ENCODE measurements at regions not wholly inside any gene's neighbourhood (a gene's known extent, or its start where the extent isn't known, plus 50 kb on each side); places are given as distances from the start of the nearest gene placed in this dataset.

- TF ChIP-seq PPARA (CRISPR knock-in tag; IDR thresholded peaks at IDR 0.05; ENCODE audit: borderline replicate concordance) (no peak), CSDC2 (CRISPR knock-in tag; IDR thresholded peaks at IDR 0.05) (no peak), ZFP3 (CRISPR knock-in tag; IDR thresholded peaks at IDR 0.05) (no peak), TCF4 (CRISPR knock-in tag; IDR thresholded peaks at IDR 0.05; ENCODE audit: borderline replicate concordance) (no peak), RARB (CRISPR knock-in tag; IDR thresholded peaks at IDR 0.05) (no peak), CREB5 (CRISPR knock-in tag; IDR thresholded peaks at IDR 0.05; ENCODE audit: low read depth) (no peak), TSHZ2 (CRISPR knock-in tag; IDR thresholded peaks at IDR 0.05) (no peak), PATZ1 (CRISPR knock-in tag; IDR thresholded peaks at IDR 0.05; ENCODE audit: borderline replicate concordance) (no peak), BACH2 (CRISPR knock-in tag; IDR thresholded peaks at IDR 0.05; ENCODE audit: borderline replicate concordance) (no peak), ZNF565 (CRISPR knock-in tag; conservative IDR thresholded peaks at IDR 0.05; ENCODE audit: low read depth) (no peak), ARNTL (CRISPR knock-in tag; IDR thresholded peaks at IDR 0.05; ENCODE audit: borderline replicate concordance, low read depth) (no peak), OSR1 (CRISPR knock-in tag; IDR thresholded peaks at IDR 0.05) (no peak), ESRRG (CRISPR knock-in tag; IDR thresholded peaks at IDR 0.05) (no peak), ZC3H10 (CRISPR knock-in tag; IDR thresholded peaks at IDR 0.05) (no peak)
Observed at GRCh38 chr22:48782811-48783511, 1044.7 kb downstream of the BRD1 start.

All from SK-N-SH treated with all-trans-retinoic acid at 6 μM for 48 hours (cell line).